GM12878 (cell line): ENCODE measurements at regions not wholly inside any gene's neighbourhood (a gene's known extent, or its start where the extent isn't known, plus 50 kb on each side); places are given as distances from the start of the nearest gene placed in this dataset.

ENCODE experiments used
- CBX3 ChIP-seq: fragments of 200-600 bp; sonication (generic); IDR thresholded peaks from 2 replicates; pipeline ENCODE4 v1.6.1; 2016; ENCODE audit warnings: low read depth, borderline replicate concordance
- CTCF ChIP-seq, 3 experiments: IDR thresholded peaks in 2 of 3; conservative IDR thresholded peaks in 1 of 3; 2 replicates each; pipeline ENCODE4 v1.5.1; 2011; ENCODE audit warnings: low read depth in 3 of 3, low read length in 3 of 3, mild to moderate bottlenecking in 3 of 3, control low read depth in 2 of 3, moderate library complexity in 2 of 3, inconsistent platforms in 1 of 3, mixed read lengths in 1 of 3; ENCODE audit not compliant: control insufficient read depth in 2 of 3, insufficient read depth in 1 of 3; ENCODE audit errors: extremely low read depth in 1 of 3
- ESRRA ChIP-seq: IDR thresholded peaks from 2 replicates; pipeline ENCODE4 v1.6.1; 2012; ENCODE audit warnings: mild to moderate bottlenecking, low read length, improper control_type of control experiment
- EZH2 ChIP-seq: IDR thresholded peaks from 2 replicates; pipeline ENCODE4 v1.6.1; 2012; ENCODE audit warnings: low read depth, mild to moderate bottlenecking, control low read depth, inconsistent platforms, low read length, borderline replicate concordance; ENCODE audit not compliant: control insufficient read depth
- MYC ChIP-seq: IDR thresholded peaks from 2 replicates; pipeline ENCODE4 v1.6.1; 2011; ENCODE audit warnings: mild to moderate bottlenecking, low read length, moderate library complexity, inconsistent platforms; ENCODE audit not compliant: insufficient read depth, insufficient replicate concordance, insufficient read length, severe bottlenecking
- NRF1 ChIP-seq: conservative IDR thresholded peaks from 2 replicates; pipeline ENCODE4 v1.6.1; 2011; ENCODE audit warnings: mild to moderate bottlenecking, low read depth, low read length, improper control_type of control experiment
- POLR2AphosphoS5 ChIP-seq: IDR thresholded peaks from 2 replicates; pipeline ENCODE4 v1.6.1; 2011; ENCODE audit warnings: mild to moderate bottlenecking, low read length, inconsistent platforms
- STAT3 ChIP-seq: IDR thresholded peaks from 2 replicates; pipeline ENCODE4 v1.6.1; 2011; ENCODE audit warnings: low read depth, low read length, improper control_type of control experiment
- TAF1 ChIP-seq: IDR thresholded peaks from 2 replicates; pipeline ENCODE4 v1.6.1; 2011; ENCODE audit warnings: mild to moderate bottlenecking, low read depth, low read length, borderline replicate concordance
- TCF12 ChIP-seq: IDR thresholded peaks from 2 replicates; pipeline ENCODE4 v1.6.1; 2011; ENCODE audit warnings: low read depth, mild to moderate bottlenecking, low read length
- YY1 ChIP-seq: IDR thresholded peaks from 2 replicates; pipeline ENCODE4 v1.6.1; 2011; ENCODE audit warnings: low read depth, mild to moderate bottlenecking, low read length

GRCh38 chr1:4062560-4062959, 162.5 kb upstream of the C1orf174 start:
- TF ChIP-seq ESRRA (no peak), YY1 (no peak), EZH2 (no peak), MYC (no peak), POLR2AphosphoS5 (no peak), CBX3 (no peak), STAT3 (no peak), TCF12 (no peak), NRF1 (no peak), TAF1 (no peak), CTCF (IDR thresholded peaks at IDR 0.05 in 2 of 3, conservative IDR thresholded peaks at IDR 0.05 in 1 of 3; ENCODE audit: control insufficient read depth in 2 of 3, extremely low read depth in 1 of 3, insufficient read depth in 1 of 3, low read depth in 3 of 3, low read length in 3 of 3) (no peak)
